ENCODE measurements at regions not wholly inside any gene's neighbourhood (a gene's known extent, or its start where the extent isn't known, plus 50 kb on each side); places are given as distances from the start of the nearest gene placed in this dataset.

- TF ChIP-seq POLR2A (IDR thresholded peaks at IDR 0.05; ENCODE audit: low read length) (no peak), GATA1 (IDR thresholded peaks at IDR 0.05; ENCODE audit: low read depth, low read length) (no peak)
Observed at GRCh38 chrX:63929608-63930007, 144.6 kb upstream of the ARHGEF9 start.

All from erythroblast (primary cell).